ENCODE measurements at regions not wholly inside any gene's neighbourhood (a gene's known extent, or its start where the extent isn't known, plus 50 kb on each side); places are given as distances from the start of the nearest gene placed in this dataset.

- TF ChIP-seq CTCF (IDR thresholded peaks at IDR 0.05; ENCODE audit: low read length), result no peak
- TF ChIP-seq EZH2phosphoT487 (IDR thresholded peaks at IDR 0.05; ENCODE audit: low read length), result no peak
- no peak for TF ChIP-seq EZH2 (optimal IDR thresholded peaks at IDR 0.05; ENCODE audit: low read depth, low read length)
- Histone ChIP-seq H3K9me2 (replicated peaks; ENCODE audit: insufficient read depth, low read length) (no peaks in the 10 kb centered on the region), H3K9ac (ENCODE audit: low read length) (no peak overlapping the region), H3K79me2 (ENCODE audit: low read length) (no peaks in the 10 kb centered on the region), H3K9me3 (replicated peaks; ENCODE audit: insufficient read depth, low read length) (no peaks in the 10 kb centered on the region), H3K4me3 (ENCODE audit: low read length) (no peak overlapping the region), H3K4me2 (ENCODE audit: low read depth, low read length) (no peak overlapping the region), H3K27me3 (replicated peaks; ENCODE audit: insufficient read depth, low read length) (no peaks in the 10 kb centered on the region), H2AFZ (ENCODE audit: low read length) (no peak overlapping the region), H3K36me3 (replicated peaks; ENCODE audit: insufficient read depth, low read length) (no peaks in the 10 kb centered on the region), H3K4me1 (ENCODE audit: low read length) (no peaks in the 10 kb centered on the region), H3F3A (ENCODE audit: insufficient read depth, low read length) (no peaks in the 10 kb centered on the region), H3K27ac (ENCODE audit: low read length) (no peak overlapping the region), H4K20me1 (ENCODE audit: insufficient read depth, low read length) (no peaks in the 10 kb centered on the region)
- no peak for DNase-seq
Observed at GRCh38 chr6:113073611-113074191, 726.6 kb downstream of the RFPL4B start.

GRCh38 chr6:113076116-113076515, 729.0 kb downstream of the RFPL4B start:
- Histone ChIP-seq H3K9ac (ENCODE audit: low read length) (no peak overlapping the region), H3K27me3 (replicated peaks; ENCODE audit: insufficient read depth, low read length) (no peaks in the 10 kb centered on the region), H3K27ac (ENCODE audit: low read length) (no peak overlapping the region), H3K4me2 (ENCODE audit: low read depth, low read length) (no peak overlapping the region), H3K36me3 (replicated peaks; ENCODE audit: insufficient read depth, low read length) (no peaks in the 10 kb centered on the region), H3K4me1 (ENCODE audit: low read length) (no peaks in the 10 kb centered on the region), H3K9me2 (replicated peaks; ENCODE audit: insufficient read depth, low read length) (no peaks in the 10 kb centered on the region), H3K79me2 (ENCODE audit: low read length) (no peaks in the 10 kb centered on the region), H3K9me3 (replicated peaks; ENCODE audit: insufficient read depth, low read length) (no peaks in the 10 kb centered on the region), H2AFZ (ENCODE audit: low read length) (no peak overlapping the region), H3F3A (ENCODE audit: insufficient read depth, low read length) (no peaks in the 10 kb centered on the region), H3K4me3 (ENCODE audit: low read length) (no peak overlapping the region), H4K20me1 (ENCODE audit: insufficient read depth, low read length) (no peaks in the 10 kb centered on the region)
- TF ChIP-seq EZH2 (optimal IDR thresholded peaks at IDR 0.05; ENCODE audit: low read depth, low read length), result no peak
- no peak for TF ChIP-seq CTCF (IDR thresholded peaks at IDR 0.05; ENCODE audit: low read length)
- TF ChIP-seq EZH2phosphoT487 (IDR thresholded peaks at IDR 0.05; ENCODE audit: low read length), result no peak
- DNase-seq, result no peak

- H3K4me2 ChIP-seq (ENCODE audit: low read depth, low read length), result no peak overlapping the region
- TF ChIP-seq CTCF (IDR thresholded peaks at IDR 0.05; ENCODE audit: low read length), result no peak
- no peak for TF ChIP-seq EZH2 (optimal IDR thresholded peaks at IDR 0.05; ENCODE audit: low read depth, low read length)
- TF ChIP-seq EZH2phosphoT487 (IDR thresholded peaks at IDR 0.05; ENCODE audit: low read length), result no peak
- H3K9ac ChIP-seq (ENCODE audit: low read length), result no peak overlapping the region
- no peak for DNase-seq
- no peak overlapping the region for H3K4me3 ChIP-seq (ENCODE audit: low read length)
- no peak overlapping the region for H3K27ac ChIP-seq (ENCODE audit: low read length)
- H3K36me3 ChIP-seq (replicated peaks; ENCODE audit: insufficient read depth, low read length), result no peaks in the 10 kb centered on the region
- H4K20me1 ChIP-seq (ENCODE audit: insufficient read depth, low read length), result no peaks in the 10 kb centered on the region
- no peaks in the 10 kb centered on the region for H3K9me2 ChIP-seq (replicated peaks; ENCODE audit: insufficient read depth, low read length)
- H3F3A ChIP-seq (ENCODE audit: insufficient read depth, low read length), result no peaks in the 10 kb centered on the region
- no peaks in the 10 kb centered on the region for H3K79me2 ChIP-seq (ENCODE audit: low read length)
- no peaks in the 10 kb centered on the region for H3K4me1 ChIP-seq (ENCODE audit: low read length)
- H3K27me3 ChIP-seq (replicated peaks; ENCODE audit: insufficient read depth, low read length), result no peaks in the 10 kb centered on the region
- H3K9me3 ChIP-seq (replicated peaks; ENCODE audit: insufficient read depth, low read length), result no peaks in the 10 kb centered on the region
- H2AFZ ChIP-seq (ENCODE audit: low read length), result no peak overlapping the region
Observed at GRCh38 chr6:113076816-113077215, 729.7 kb downstream of the RFPL4B start.

Data from MM.1S (cell line).